G401.6 (cell line): ENCODE measurements at regions not wholly inside any gene's neighbourhood (a gene's known extent, or its start where the extent isn't known, plus 50 kb on each side); places are given as distances from the start of the nearest gene placed in this dataset.

Source experiments
- FAIRE-seq: peaks from 2 replicates; lab custom pipeline; 2012; peaks lifted over from hg19 to GRCh38; lab: Jason Lieb, UNC

DNA sequence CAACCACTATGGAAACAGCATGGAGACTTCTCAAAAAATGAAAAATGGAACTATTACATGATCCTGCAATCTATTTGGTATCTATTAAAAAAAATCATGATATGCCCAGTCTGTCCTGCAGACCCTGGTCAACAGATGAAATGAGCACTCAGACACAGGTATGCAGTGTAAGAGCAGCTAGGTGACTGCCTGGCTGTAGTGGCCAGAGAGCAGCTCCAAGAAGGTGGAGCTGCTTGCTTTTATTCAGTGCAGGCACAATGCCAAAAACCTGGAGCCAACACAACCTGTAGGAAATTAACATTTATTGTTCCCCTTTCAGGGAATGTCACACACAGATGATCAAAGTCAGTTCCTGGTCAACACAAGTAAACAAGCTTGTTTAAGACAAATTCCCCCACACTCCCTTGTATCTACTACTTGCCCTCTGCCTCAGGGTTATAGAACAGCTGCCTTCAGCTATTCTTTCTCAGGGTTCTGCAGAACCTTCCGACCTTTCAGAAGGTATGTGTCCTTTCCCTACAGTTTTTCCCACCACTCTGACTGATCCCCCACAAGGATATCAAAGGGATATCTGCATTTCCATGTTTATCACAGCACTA, 933.7 kb upstream of the SLITRK5 start:
- no peak for FAIRE-seq

DNA sequence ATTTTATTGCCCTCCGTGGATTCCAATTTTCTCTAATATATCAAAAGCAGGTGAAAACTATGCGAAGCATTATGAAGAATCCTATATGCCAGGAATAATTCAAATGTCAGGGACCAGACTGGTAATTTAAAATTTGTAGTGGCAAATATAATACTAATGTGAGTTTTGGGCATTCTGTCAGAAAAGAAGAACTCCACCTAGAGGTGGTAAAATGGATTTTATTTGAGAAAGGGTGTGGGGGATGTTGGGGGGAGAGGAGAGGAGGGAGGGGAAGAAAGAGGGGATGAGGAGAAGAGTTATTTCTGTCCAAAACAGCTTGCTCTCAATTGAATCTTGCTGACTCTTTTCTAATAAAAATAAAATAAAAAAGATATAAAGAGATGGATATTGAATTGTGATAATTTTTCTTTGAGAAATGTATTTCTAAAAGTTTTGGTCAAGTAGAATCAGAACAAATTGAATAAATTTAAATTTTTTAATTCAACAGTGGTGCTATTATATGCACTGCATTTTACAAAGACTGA, 929.3 kb upstream of the SLITRK5 start:
- no peak for FAIRE-seq

DNA sequence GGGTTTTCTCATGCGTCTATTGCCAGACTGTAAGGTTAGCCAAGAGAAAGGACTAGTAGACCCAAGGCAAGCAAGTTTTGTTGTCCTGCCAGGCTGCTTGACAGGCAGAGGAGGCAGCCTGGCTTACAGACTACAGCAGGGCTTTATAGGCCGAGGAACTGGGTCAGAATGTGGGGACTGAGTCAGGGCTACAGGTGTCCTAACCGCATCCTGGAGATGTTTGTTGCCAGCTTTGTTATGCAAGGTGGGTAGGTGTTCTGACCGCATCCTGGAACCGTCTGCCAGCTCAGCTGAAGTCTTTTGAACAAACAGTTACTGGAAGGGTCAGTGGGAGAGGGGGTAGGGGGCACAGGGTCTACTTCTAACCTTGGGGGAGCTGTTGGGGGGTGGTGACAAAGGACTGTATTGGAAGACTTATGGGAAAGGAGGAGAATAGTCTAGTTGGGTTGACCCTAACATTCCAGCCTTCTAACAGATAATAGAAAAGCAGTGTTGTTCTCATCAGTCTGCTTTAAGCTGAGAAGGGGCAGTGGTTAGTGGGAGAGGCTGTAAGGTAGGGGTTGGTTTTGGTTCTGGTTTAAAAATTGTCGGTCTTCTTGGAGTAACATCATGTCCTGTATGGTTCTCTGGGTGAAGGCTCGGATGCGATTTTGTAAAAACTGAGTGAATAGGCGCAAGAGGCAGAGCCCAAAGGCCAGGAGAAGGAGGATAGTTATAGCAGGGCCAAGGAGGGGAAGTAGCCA, 913.8 kb upstream of the SLITRK5 start:
- no peak for FAIRE-seq

DNA sequence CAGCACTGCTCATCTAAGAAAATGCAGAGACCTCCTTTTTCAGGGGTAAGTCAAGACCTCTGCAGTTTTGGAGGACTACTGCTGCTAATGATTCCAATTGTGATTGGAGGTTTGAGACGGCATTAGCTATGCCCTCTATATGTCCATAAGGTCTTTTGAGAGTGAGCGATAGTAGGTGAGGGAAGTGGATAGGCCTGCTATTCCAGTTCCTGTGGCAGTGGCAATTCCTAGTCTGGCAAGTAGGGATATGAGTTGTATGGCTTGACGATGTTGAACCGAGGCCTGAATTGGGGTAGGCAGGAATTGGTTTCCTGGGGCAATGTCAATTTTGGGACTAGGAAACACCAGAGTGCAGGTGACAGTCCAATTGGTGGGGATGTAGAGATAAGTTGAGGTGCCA, 913.1 kb upstream of the SLITRK5 start:
- no peak for FAIRE-seq

DNA sequence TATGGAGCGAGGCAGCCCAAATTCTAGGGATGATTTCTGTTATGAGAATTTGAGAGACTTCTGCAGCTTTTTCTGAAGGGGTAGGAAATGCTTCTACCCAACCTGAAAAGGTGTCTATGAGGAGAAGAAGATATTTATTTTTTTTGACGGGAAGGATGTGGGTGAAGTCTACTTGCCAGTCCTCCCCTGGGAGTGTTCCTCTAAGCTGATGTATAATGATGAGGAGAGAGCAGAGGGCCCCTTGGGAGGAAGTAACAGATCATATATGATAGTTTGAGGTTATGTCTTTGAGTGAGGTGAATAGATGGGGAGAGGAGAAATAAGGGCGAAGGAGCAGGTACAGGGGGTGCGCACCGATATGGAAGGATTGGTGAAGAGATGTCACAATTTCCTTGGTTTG, 910.6 kb upstream of the SLITRK5 start:
- no peak for FAIRE-seq

DNA sequence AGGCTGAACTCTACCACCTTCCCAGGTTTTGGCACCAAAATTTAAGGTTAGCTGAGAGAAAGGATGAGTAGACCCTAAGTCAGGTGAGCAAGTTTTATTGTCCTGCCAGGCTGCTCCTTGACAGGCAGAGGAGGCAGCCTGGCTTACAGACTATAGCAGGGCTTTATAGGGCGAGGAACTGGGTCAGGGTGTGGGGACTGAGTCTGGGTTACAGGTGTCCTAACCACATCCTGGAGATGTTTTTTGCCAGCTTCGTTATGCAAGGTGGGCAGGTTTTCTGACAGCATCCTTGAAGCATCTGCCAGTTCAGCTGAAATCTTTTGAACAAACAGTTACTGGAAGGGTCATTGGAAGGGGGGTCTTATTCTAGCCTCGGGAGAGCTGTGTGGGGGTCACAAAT, 905.7 kb upstream of the SLITRK5 start:
- FAIRE-seq = no peak

DNA sequence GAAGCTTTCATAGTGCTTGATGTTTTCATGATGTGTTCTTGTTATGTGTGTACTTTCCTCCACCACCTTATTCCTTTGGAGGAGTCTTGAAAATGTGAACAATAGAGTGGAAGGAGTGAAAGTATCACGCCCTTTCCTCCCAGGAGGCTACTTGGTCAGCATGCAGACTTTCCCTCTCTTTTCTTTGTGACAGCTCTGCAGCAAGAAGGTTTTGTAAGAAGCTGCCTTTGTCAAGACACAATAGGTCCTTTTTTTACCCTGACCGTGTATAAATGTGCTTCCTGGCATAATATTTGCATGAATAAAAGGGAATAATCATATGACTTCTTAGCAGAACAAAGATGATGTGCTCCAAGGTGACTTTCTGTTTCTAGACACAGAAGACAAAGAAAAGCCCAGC, 882.6 kb upstream of the SLITRK5 start:
- FAIRE-seq = no peak

DNA sequence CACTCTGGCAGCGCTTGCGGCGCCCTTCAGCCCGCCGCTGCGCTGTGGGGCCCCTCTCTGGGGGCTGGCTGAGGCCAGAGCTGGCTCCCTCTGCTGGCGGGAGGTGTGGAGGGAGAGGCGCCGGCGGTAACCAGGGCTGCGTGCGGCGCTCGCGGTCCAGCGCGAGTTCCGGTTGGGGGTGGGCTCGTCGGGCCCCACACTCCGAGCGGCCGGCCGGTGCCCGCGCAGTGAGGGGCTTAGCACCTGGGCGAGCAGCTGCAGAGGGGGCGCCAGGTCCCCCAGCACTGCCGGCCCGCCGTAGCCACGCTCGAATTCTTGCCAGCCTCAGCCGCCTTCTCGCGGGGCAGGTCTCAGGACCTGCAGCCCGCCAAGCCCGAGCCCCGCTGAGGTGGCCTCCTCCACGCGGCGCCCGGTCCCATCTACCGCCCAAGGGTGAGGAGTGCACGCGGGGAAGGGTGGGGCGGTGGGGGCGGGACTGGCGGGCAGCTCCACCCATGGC, 879.0 kb upstream of the SLITRK5 start:
- FAIRE-seq = no peak

DNA sequence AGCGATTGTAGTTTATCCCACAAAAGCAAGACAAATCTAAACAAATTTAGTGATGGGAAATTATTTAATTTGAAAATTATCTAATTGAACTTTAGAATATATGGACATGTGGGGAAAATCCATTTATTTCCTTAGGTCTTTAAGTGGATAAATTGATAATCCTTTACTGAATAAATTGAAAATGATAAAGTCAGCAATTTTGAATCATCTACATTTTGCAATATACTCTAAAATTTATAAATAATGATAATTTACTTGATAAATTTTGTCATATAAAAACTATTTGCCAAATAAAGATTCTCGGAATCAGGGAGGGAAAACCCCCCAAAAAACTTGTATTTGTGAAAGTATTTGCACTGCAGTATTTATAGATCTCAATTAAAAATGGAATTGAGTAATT, 875.3 kb upstream of the SLITRK5 start:
- FAIRE-seq = no peak

DNA sequence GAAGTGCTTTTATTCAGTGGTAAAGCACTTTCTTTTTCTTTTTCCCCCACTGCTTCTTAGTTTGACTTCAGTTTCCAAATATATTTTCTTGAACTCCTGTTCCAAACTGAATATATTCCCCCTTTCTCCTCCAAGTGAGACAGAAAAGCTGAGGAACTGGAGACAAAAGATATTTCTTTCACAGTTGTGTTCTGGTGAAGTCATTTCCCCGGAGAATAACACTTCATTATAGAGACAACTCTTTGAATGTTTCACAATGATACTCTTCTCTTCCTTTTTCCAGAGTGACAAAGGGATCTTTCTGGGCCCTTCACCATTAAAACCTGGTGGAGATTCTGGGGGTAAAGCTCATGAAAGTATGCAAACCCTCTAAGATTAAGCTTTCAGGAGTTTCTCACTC, 860.8 kb upstream of the SLITRK5 start:
- FAIRE-seq = no peak

DNA sequence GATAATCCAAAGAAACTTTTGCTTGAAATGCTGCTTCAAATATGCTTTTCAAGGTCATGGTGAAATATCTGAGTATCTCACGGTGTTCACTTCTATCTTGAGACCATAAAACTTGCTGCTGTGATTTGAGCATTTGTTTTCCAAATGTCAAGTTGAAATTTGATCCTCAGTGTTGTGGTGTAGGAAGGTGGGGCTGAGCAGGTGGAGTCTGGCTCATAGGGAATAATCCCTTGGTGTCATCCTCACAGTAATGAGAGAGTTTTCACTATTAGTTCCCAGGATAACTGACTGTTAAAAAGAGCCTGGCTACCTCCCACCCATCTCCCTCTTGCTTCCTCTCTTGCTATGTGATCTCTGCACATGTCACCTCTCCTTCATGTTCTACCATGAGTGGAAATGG, 858.0 kb upstream of the SLITRK5 start:
- no peak for FAIRE-seq

DNA sequence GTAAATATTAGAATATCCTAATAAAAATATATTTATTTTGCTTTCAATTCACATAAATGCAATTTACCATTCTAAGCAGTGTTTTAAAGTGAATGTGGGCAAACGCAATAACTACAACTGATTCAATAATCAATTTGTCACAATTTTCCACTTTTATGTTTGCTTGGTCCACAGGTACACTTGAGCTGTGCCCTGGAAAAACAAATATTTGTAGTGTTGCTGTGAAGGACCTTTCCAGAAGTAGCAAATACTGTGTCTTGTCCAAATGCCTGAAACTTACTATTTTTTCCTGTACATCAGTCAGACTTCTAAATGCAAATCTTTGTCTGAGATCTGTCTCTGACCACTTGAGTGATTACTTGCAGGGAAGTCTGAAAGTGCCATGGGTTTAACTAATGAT, 845.8 kb upstream of the SLITRK5 start:
- no peak for FAIRE-seq

DNA sequence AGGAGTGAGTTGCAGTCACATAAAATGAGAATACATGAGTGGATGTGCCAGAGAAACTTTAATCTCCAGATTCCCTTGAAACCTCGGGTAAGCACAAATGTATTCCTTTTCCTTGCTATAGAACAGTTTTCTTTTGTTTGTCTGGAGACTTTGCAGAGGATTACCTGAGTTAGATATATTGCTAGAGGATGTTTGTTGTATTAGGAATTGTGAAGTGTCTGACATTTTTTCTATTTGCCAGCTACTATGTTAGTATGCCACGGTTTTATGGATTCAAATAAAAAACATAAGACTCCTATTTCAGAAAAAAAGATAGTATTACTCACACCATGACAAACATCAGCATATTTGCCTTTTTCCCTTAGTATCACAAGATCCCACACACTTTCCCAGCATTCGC, 844.9 kb upstream of the SLITRK5 start:
- no peak for FAIRE-seq

DNA sequence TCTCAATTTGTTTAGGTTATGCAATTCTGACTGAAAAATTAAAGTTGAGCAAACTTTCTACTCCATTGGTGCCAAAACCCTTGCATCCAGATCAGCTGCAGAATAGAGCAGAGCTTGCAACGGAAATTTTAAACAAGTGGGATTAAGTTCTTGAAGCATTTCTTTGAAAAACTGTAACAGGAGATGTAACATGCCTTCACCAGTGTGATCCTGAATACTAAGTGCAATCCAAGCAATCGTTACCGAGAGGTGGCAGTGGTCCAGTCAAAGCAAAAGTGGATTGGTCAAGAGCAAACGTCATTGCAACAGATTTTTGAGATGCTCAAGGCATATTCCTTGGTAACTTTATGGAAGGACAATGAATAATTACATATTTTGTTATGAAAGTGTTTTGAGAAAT, 841.1 kb upstream of the SLITRK5 start:
- FAIRE-seq = no peak

DNA sequence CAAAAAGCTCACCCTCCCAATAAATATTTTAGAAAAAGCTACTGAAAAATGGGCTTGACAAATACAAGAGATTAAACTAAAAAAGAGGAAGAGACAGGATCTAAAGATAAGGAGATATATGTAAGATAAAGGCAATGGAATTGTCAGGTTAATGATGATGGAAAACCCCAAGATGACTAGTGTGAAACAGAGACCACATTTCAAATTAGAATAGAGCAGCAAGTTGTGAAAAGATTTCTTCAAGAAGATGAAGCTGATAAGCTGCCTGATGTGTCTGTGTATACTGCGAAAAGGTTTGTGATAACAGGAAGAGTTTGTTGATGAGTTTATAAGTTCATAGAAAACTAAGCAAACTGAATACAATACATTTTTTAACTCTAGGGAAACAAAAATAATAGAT, 840.1 kb upstream of the SLITRK5 start:
- FAIRE-seq = no peak

DNA sequence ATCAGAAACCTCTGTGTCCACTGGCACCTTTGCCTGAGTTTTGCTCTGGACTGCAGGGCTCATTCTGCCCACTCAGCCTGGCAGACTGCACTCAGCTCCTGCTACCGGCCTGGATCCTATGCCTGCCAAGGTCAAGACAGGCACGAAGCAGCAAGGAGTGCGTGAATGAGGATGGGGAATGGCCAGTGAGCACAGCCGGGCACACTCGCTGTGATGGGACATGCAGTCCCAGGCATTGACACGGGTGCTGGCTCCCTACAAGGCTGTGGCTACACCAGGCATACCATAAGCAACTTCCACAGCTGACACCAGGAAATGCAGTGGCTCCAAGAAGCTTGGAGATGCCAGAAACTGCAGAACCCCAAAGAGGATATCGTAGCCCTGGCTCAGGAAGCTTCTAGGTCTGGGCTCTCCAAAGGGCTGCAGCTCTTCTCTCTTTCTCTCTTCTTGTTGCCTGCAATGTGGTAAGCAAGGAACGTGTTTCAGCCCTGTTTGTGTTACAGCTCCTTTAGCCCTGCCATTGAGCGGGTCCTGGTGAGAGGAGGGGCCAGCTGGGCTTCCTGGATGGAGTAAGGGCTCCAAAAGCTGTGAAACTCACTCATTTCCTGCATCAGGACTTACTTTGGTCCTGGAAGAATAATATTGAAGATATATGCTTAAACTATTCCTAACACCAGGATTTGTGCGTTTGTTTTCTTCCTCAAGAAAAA, 832.6 kb upstream of the SLITRK5 start:
- FAIRE-seq = no peak

DNA sequence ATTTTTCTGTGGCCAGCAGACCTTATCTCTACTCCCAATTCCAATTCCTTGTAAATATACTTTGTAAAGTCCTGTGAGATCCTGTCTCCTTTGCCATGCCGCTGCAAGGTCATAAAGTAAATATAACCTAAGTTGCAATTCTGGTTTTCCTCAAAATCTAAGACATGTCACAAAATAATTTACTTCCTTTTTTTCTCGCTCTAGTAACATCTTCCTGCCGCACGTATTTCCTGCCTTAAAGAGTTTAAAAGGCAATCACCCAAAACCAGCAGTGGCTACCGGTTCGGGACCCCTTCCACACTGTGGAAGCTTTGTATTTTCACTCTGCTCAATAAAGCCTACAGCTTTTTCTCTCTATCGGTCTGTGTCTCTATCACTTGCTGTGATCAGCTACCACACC, 832.0 kb upstream of the SLITRK5 start:
- FAIRE-seq = no peak

DNA sequence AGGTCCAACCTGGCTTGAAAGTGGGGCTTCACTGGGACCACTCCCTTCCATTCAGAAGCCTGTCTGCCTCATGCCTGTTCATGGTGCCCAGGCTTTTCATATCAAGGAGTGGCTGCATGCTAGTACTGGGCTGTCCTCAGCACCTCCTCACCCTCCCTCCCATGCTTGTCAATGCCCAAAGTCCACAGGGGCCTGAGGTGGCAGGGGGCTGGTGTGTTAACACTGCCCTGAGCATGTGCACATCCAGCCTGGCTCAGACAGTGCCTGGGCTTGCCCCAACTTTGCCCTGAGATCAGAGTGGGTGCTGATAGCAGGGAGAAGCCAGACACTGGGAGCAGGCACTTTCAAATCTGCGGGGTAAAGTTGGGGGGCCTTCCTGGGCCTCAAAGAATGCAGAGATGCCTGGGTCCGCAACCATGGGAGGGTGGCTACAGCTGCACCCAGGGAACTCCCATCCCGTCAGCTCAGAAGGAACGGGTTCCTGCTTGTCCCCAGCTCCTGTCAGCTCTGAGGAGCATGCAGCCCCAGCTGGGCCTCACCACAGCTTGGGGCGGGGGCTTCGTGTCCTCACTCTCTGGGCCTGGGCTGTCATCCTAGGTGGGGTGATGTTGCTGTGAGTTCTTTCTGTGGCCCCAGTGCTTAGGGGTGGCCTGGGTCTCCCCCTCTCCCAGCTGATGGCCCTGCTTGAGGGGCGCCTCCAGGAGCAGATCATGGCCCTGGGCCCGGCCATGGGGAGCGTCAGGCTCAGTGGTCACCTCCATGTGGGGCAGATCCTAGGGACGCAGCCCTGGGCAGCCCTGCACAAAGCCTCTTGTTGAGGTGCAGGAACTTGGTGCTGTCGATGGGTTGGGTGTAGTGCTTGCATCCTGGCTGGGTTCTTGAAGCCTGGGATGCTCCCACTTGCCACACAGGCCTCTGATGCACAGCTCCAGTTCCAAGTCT, 830.6 kb upstream of the SLITRK5 start:
- FAIRE-seq = no peak

DNA sequence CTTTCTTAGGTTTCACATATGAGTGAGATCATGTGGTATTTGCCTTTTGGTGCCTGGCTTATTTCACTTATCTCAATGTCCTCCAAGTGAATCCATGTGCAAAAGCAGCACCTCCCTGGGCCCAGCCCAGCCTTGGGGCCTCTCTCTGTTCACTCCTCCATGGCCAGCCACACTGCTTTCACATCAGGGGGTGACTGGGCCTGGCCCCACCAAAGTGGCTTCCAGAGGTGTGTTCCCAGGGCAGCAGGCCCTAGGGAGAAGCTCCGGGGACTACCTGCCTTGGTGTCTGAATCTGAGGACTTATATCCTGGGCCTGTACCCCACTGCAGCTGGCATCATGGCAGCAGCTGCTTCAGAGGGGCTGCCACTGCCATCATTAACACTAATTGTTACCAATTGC, 829.9 kb upstream of the SLITRK5 start:
- no peak for FAIRE-seq

DNA sequence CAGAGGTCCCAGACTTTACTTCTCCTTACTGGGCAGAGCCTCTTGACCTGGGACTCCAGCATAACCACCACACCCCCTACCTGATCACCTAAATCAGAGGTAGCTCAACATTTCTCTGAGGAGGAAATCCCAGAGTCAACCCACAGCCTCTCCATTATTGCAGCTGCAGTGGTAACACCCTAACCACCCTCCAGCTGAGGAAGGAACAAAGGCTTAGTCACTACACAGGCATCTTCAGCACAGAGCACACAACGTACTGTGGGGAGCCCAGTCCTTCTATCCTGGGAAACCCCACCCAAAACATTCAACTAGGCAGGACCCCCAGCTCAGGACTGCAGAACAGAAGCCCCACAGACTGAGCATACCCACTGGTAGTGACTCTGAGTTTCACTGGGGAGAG, 824.7 kb upstream of the SLITRK5 start:
- FAIRE-seq = no peak

DNA sequence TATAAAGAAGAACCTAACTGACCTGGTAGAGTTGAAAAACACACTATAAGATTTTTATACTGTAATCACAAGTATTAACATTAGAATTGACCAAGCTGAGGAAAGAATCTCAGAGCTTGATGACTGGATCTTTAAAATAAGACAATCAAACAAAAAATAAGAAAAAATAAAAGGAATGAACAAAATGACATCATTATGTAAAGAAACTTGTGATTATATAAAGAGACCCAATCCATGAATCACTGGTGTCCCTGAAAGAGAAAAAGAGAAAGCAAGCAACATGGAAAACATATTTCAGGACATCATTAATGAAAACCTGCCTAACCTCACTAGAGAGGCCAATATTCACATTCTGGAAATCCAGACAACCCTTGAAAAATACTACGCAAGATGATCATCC, 822.5 kb upstream of the SLITRK5 start:
- no peak for FAIRE-seq

DNA sequence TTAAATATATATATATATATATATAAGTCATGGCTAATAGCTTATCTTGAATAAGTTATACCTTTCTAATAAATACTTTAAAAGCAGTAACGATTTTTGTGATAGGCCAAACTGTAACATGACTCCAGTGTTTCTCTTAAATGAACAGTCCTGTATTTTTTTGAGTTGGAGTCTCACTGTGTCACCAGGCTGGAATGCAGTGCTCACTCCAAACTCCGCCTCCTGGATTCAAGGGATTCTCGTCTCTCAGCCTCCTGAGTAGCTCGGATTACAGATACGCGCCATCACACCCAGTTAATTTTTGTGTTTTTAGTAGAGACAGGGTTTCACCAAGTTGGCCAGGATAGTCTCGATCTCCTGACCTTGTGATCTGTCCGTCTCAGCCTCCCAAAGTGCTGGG, 814.2 kb upstream of the SLITRK5 start:
- FAIRE-seq = no peak
